ENCODE measurements at regions not wholly inside any gene's neighbourhood (a gene's known extent, or its start where the extent isn't known, plus 50 kb on each side); places are given as distances from the start of the nearest gene placed in this dataset.

DNA sequence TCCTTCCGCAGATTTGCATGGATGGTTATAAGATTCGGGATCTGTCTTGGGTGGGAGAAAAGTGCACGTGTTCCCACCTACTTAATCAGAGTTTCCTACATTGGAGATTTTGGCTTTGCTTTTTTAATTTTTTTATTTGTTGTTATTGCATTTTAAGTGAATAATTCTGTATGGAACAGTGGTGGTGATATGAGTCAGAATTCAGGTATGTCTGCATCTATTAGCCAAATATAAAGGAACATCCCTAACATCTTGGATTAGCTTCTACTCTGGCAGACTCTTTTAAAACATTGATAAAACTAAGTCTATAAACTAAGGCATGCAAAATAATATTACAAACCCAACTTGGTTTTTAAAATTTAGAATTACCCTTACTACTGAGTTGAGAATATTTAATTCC lies 659.8 kb upstream of the EPHA5 start:
- TF ChIP-seq POLR2AphosphoS5 (IDR thresholded peaks at IDR 0.05; ENCODE audit: low read depth, low read length) (no peak), TAF1 (IDR thresholded peaks at IDR 0.05; ENCODE audit: low read depth, low read length) (no peak), POLR2A (IDR thresholded peaks at IDR 0.05; ENCODE audit: low read depth, low read length) (no peak), POU2F2 (IDR thresholded peaks at IDR 0.05; ENCODE audit: low read depth, low read length) (no peak)
